Trophoblast cell (in vitro differentiated cells and primary cell): ENCODE measurements at regions not wholly inside any gene's neighbourhood (a gene's known extent, or its start where the extent isn't known, plus 50 kb on each side); places are given as distances from the start of the nearest gene placed in this dataset.

Experiments
- DNase-seq, 2 donors: peaks; one replicate each; pipeline ENCODE4 v3.0.0-alpha.2; 2016
- H2AFZ ChIP-seq: 2 replicates; pipeline ENCODE4 v1.6.1; 2013; ENCODE audit warnings: low read length, moderate library complexity, mild to moderate bottlenecking; ENCODE audit not compliant: insufficient read depth, poor library complexity
- H2AK5ac ChIP-seq: 2 replicates; pipeline ENCODE4 v1.6.1; 2013; ENCODE audit warnings: mild to moderate bottlenecking, low read length
- H2BK120ac ChIP-seq: 2 replicates; pipeline ENCODE4 v1.6.1; 2013; ENCODE audit warnings: low read length, mild to moderate bottlenecking, moderate library complexity; ENCODE audit not compliant: insufficient read depth, poor library complexity
- H2BK12ac ChIP-seq: 2 replicates; pipeline ENCODE4 v1.6.1; 2013; ENCODE audit warnings: mild to moderate bottlenecking, low read length, moderate library complexity
- H2BK5ac ChIP-seq: 2 replicates; pipeline ENCODE4 v1.6.1; 2013; ENCODE audit warnings: low read length, low read depth, moderate library complexity, mild to moderate bottlenecking; ENCODE audit not compliant: poor library complexity
- H3K14ac ChIP-seq: 2 replicates; pipeline ENCODE4 v1.6.1; 2013; ENCODE audit warnings: mild to moderate bottlenecking, low read length
- H3K18ac ChIP-seq: 2 replicates; pipeline ENCODE4 v1.6.1; 2013; ENCODE audit warnings: mild to moderate bottlenecking, low read length
- H3K23ac ChIP-seq: 2 replicates; pipeline ENCODE4 v1.6.1; 2013; ENCODE audit warnings: low read length
- H3K27ac ChIP-seq: 2 replicates; pipeline ENCODE4 v1.5.1; 2013; ENCODE audit warnings: low read depth, mild to moderate bottlenecking, inconsistent platforms, low read length, moderate library complexity
- H3K27me3 ChIP-seq: 2 replicates; pipeline ENCODE4 v1.6.1; 2013; ENCODE audit warnings: inconsistent platforms, mild to moderate bottlenecking, low read length, moderate library complexity; ENCODE audit not compliant: insufficient read depth
- H3K36me3 ChIP-seq, 2 experiments: 1 replicate in 1 of 2; 2 replicates in 1 of 2; pipeline ENCODE4 v1.6.1; 2013; ENCODE audit warnings: low read length in 2 of 2, mild to moderate bottlenecking in 2 of 2, moderate library complexity in 1 of 2; ENCODE audit not compliant: insufficient read depth in 2 of 2, control insufficient read depth in 1 of 2
- H3K4ac ChIP-seq: 2 replicates; pipeline ENCODE4 v1.6.1; 2013; ENCODE audit warnings: low read depth, mild to moderate bottlenecking, low read length, moderate library complexity
- H3K4me1 ChIP-seq, 2 experiments: 1 replicate in 1 of 2; 2 replicates in 1 of 2; pipeline ENCODE4 v1.6.1; 2013; ENCODE audit warnings: low read length in 2 of 2, mild to moderate bottlenecking in 2 of 2, moderate library complexity in 1 of 2; ENCODE audit not compliant: insufficient read depth in 2 of 2, control insufficient read depth in 1 of 2
- H3K4me2 ChIP-seq: 2 replicates; pipeline ENCODE4 v1.6.1; 2013; ENCODE audit warnings: inconsistent platforms, mild to moderate bottlenecking, low read length, moderate library complexity
- H3K4me3 ChIP-seq: 2 replicates; pipeline ENCODE4 v1.5.1; 2013; ENCODE audit warnings: mild to moderate bottlenecking, low read depth, low read length, inconsistent platforms
- H3K79me1 ChIP-seq: one replicate; pipeline ENCODE4 v1.6.1; 2013; ENCODE audit warnings: low read length
- H3K79me2 ChIP-seq: 2 replicates; pipeline ENCODE4 v1.6.1; 2013; ENCODE audit warnings: low read length, mild to moderate bottlenecking; ENCODE audit not compliant: control insufficient read depth, insufficient read depth, poor library complexity
- H3K9ac ChIP-seq: 2 replicates; pipeline ENCODE4 v1.6.1; 2013; ENCODE audit warnings: mild to moderate bottlenecking, low read length
- H3K9me3 ChIP-seq: 2 replicates; pipeline ENCODE4 v1.6.1; 2013; ENCODE audit warnings: low read depth, mild to moderate bottlenecking, control low read depth, inconsistent platforms, low read length; ENCODE audit not compliant: insufficient read depth
- H4K12ac ChIP-seq: 2 replicates; pipeline ENCODE4 v1.6.1; 2013; ENCODE audit warnings: low read depth, mild to moderate bottlenecking, low read length, moderate library complexity
- H4K8ac ChIP-seq: 2 replicates; pipeline ENCODE4 v1.6.1; 2013; ENCODE audit warnings: low read depth, mild to moderate bottlenecking, low read length, moderate library complexity
- H4K91ac ChIP-seq: one replicate; pipeline ENCODE4 v1.6.1; 2013; ENCODE audit warnings: low read depth, mild to moderate bottlenecking, low read length, moderate library complexity
- WGBS: extraction: QIAGEN DNeasy Blood & Tissue Kit; methylation state at CpG from one replicate; pipeline ENCODE4 v1.1.7; 2013; ENCODE audit warnings: missing lambda C conversion rate; ENCODE audit not compliant: insufficient read length, insufficient coverage; ENCODE audit errors: extremely low coverage; 5-methylcytosine and 5-hydroxymethylcytosine counted together

DNA sequence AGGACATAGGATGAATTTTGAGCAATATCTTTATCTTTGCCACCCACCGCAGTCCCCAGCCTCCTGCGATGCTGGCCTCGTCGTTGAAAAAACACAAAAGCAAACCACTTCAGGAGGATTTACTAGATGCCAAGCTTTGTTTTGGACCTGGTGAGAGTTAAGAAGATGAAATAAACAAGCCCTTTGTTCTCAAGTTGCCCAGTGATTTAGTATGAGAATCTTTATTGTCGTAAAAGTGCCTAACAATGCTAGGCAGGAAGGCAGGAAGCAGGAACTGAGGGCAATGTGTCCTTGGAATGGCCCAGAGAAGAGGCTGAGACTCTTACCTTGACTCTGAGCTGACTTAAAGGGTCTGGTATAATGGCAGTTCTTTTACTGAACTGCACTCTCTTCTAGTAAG, 116.0 kb downstream of the TRMT11 start:
- Histone ChIP-seq H2BK12ac (no peak overlapping the region), H2AK5ac (no peak overlapping the region), H3K79me1 (no peaks in the 10 kb centered on the region), H2BK120ac (no peak overlapping the region), H3K4me3 (no peak overlapping the region), H3K23ac (no peak overlapping the region), H3K9ac (no peak overlapping the region), H3K36me3 (no peaks in the 10 kb centered on the region), H3K79me2 (no peaks in the 10 kb centered on the region), H3K4me1 (peaks cover 0 to 1% of the 10 kb centered on the region in 2 experiments), H3K4ac (no peak overlapping the region), H4K91ac (no peak overlapping the region), H3K27ac (no peak overlapping the region), H2AFZ (no peak overlapping the region), H4K12ac (no peak overlapping the region), H3K27me3 (no peaks in the 10 kb centered on the region), H4K8ac (no peak overlapping the region), H3K4me2 (no peak overlapping the region), H3K18ac (no peak overlapping the region), H2BK5ac (no peak overlapping the region), H3K9me3 (no peaks in the 10 kb centered on the region), H3K14ac (no peak overlapping the region)
- no CpG with 5 or more reads among the region's 5 CpGs for WGBS
- DNase-seq: no peak

- no peak overlapping the region for H2BK120ac ChIP-seq
- no peak overlapping the region for H2BK5ac ChIP-seq
- H3K79me1 ChIP-seq: no peaks in the 10 kb centered on the region
- H3K4me2 ChIP-seq: no peak overlapping the region
- H3K14ac ChIP-seq: no peak overlapping the region
- H2BK12ac ChIP-seq: no peak overlapping the region
- H4K91ac ChIP-seq: no peak overlapping the region
- H3K23ac ChIP-seq: no peak overlapping the region
- DNase-seq: no peak
- H3K36me3 ChIP-seq: no peaks in the 10 kb centered on the region
- H2AK5ac ChIP-seq: no peak overlapping the region
- no peak overlapping the region for H3K4ac ChIP-seq
- H3K18ac ChIP-seq: no peak overlapping the region
- no peaks in the 10 kb centered on the region for H3K79me2 ChIP-seq
- WGBS: no CpG with 5 or more reads among the region's 3 CpGs
- H3K9me3 ChIP-seq: no peaks in the 10 kb centered on the region
- H2AFZ ChIP-seq: no peak overlapping the region
- H4K12ac ChIP-seq: no peak overlapping the region
- no peaks in the 10 kb centered on the region for H3K27me3 ChIP-seq
- H3K4me1 ChIP-seq: peaks cover 0 to 2% of the 10 kb centered on the region in 2 experiments
- no peak overlapping the region for H4K8ac ChIP-seq
- no peak overlapping the region for H3K9ac ChIP-seq
- no peak overlapping the region for H3K4me3 ChIP-seq
- H3K27ac ChIP-seq: no peak overlapping the region
Observed at GRCh38 chr6:126103993-126104392, 117.7 kb downstream of the TRMT11 start.

DNA sequence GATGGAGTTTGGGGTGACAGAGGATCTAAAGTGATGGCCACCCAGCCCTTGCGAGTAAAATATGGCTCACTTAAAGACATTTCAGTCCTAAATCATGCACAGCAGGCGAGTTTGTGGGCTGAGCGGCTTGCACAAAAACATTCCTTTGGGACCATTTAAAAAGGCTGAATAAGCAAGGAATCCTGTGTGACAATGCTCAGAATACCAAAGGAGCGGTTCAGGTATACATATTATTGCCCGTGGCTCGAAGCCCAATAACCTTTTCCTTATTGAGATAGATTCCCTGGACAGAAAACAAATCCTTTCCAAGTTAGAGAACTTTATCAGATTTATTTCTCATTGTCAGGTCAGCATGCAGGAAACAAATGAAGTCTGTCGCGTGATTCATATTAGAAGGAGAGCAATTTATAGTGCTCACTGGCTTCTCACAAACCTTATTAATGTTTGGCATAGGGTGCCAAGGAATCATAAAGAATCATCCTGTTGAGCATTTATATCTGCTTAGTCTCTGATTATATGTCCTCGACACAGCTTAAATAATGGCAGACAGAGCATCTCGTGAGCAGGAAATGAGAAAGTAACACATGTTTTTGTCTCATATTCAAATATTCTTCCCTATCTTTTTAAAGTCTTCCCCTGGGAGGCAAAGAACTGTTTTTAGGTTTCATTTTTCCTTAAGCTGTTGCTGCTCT, 121.3 kb downstream of the TRMT11 start:
- H3K14ac ChIP-seq: no peak overlapping the region
- H4K91ac ChIP-seq: no peak overlapping the region
- no peak overlapping the region for H3K4ac ChIP-seq
- H4K12ac ChIP-seq: no peak overlapping the region
- WGBS: no CpG with 5 or more reads among the region's 10 CpGs
- no peak overlapping the region for H3K4me3 ChIP-seq
- no peaks in the 10 kb centered on the region for H3K27me3 ChIP-seq
- no peaks in the 10 kb centered on the region for H3K79me1 ChIP-seq
- no peak overlapping the region for H2BK120ac ChIP-seq
- no peak overlapping the region for H2BK5ac ChIP-seq
- peaks cover 0 to 2% of the 10 kb centered on the region in 2 experiments for H3K4me1 ChIP-seq
- no peaks in the 10 kb centered on the region for H3K36me3 ChIP-seq
- no peaks in the 10 kb centered on the region for H3K9me3 ChIP-seq
- H3K79me2 ChIP-seq: no peaks in the 10 kb centered on the region
- no peak overlapping the region for H3K27ac ChIP-seq
- no peak overlapping the region for H2AK5ac ChIP-seq
- no peak overlapping the region for H4K8ac ChIP-seq
- no peak overlapping the region for H2BK12ac ChIP-seq
- H2AFZ ChIP-seq: no peak overlapping the region
- H3K9ac ChIP-seq: no peak overlapping the region
- no peak overlapping the region for H3K23ac ChIP-seq
- peak; percentile 5 to 33 for DNase-seq
- H3K18ac ChIP-seq: no peak overlapping the region
- H3K4me2 ChIP-seq: no peak overlapping the region

- Histone ChIP-seq H2AFZ (no peak overlapping the region), H3K79me2 (no peaks in the 10 kb centered on the region), H4K91ac (no peak overlapping the region), H3K18ac (no peak overlapping the region), H2BK120ac (no peak overlapping the region), H3K36me3 (no peaks in the 10 kb centered on the region), H3K9me3 (no peaks in the 10 kb centered on the region), H3K4ac (no peak overlapping the region), H4K12ac (no peak overlapping the region), H3K9ac (no peak overlapping the region), H3K23ac (no peak overlapping the region), H2BK5ac (no peak overlapping the region), H3K4me2 (no peak overlapping the region), H3K79me1 (no peaks in the 10 kb centered on the region), H3K4me1 (peaks cover 0 to 2% of the 10 kb centered on the region in 2 experiments), H2AK5ac (no peak overlapping the region), H3K27me3 (no peaks in the 10 kb centered on the region), H3K27ac (no peak overlapping the region), H3K4me3 (no peak overlapping the region), H3K14ac (no peak overlapping the region), H4K8ac (no peak overlapping the region), H2BK12ac (no peak overlapping the region)
- DNase-seq: no peak
- WGBS: no CpG with 5 or more reads among the region's 4 CpGs
Observed at GRCh38 chr6:126110512-126111270, 124.4 kb downstream of the TRMT11 start.
